ENCODE measurements at regions not wholly inside any gene's neighbourhood (a gene's known extent, or its start where the extent isn't known, plus 50 kb on each side); places are given as distances from the start of the nearest gene placed in this dataset.
A peak's percentile ranks its signal among the peaks of the same experiment; 100 is the strongest.

- Histone ChIP-seq H2BK120ac (ENCODE audit: low read depth, low read length, poor library complexity, severe bottlenecking) (no peak overlapping the region), H3K27me3 (ENCODE audit: insufficient read depth, low read length) (no peaks in the 10 kb centered on the region), H3K4me1 (ENCODE audit: insufficient read depth, low read length) (no peaks in the 10 kb centered on the region; the same call in 1 of the 2 replicates), H4K5ac (ENCODE audit: insufficient read length, low read depth, low read length) (no peak overlapping the region), H3T11ph (ENCODE audit: low read length) (no peak overlapping the region), H3K23me2 (ENCODE audit: insufficient read length, low read depth, low read length, poor library complexity, severe bottlenecking) (no peaks in the 10 kb centered on the region), H3K79me2 (ENCODE audit: insufficient read depth, low read length) (peaks cover 2% of the 10 kb centered on the region; the same call in 1 of the 2 replicates), H2BK15ac (ENCODE audit: low read depth, low read length) (no peak overlapping the region), H2BK5ac (ENCODE audit: insufficient read length, low read length) (no peak overlapping the region), H2AK5ac (ENCODE audit: insufficient read length, low read length) (no peak overlapping the region), H3K9ac (ENCODE audit: extremely low read depth, insufficient read length, low read length) (no peak overlapping the region), H3K4me2 (ENCODE audit: insufficient read depth, insufficient read length, low read length) (no peak overlapping the region), H2BK20ac (ENCODE audit: low read depth, low read length, poor library complexity, severe bottlenecking) (no peak overlapping the region), H3K79me1 (ENCODE audit: insufficient read depth, low read depth, low read length, poor library complexity, severe bottlenecking) (no peaks in the 10 kb centered on the region), H3K27ac (ENCODE audit: insufficient read length, low read depth, low read length) (no peak overlapping the region), H4K20me1 (ENCODE audit: control insufficient read depth, insufficient read depth, insufficient read length) (no peaks in the 10 kb centered on the region), H3K23ac (ENCODE audit: insufficient read length, low read depth, low read length) (no peak overlapping the region), H3K14ac (ENCODE audit: insufficient read depth, low read length) (no peak overlapping the region), H4K8ac (replicated peaks; ENCODE audit: insufficient read length, low read depth, low read length) (no peak overlapping the region), H3K56ac (ENCODE audit: insufficient read length, low read depth, low read length) (no peak overlapping the region), H4K91ac (ENCODE audit: insufficient read length, low read depth, low read length) (no peak overlapping the region), H3K4ac (ENCODE audit: low read depth, low read length) (no peak overlapping the region), H2AFZ (ENCODE audit: low read length) (no peak overlapping the region), H3K9me3 (ENCODE audit: control insufficient read depth, low read depth, low read length) (no peaks in the 10 kb centered on the region), H2BK12ac (ENCODE audit: insufficient read length, low read depth, low read length) (no peak overlapping the region), H3K18ac (ENCODE audit: insufficient read length, low read depth, low read length) (no peak overlapping the region)
- no CpG with 5 or more reads among the region's 3 CpGs for WGBS (ENCODE audit: extremely low coverage, insufficient read length, low lambda C conversion rate)
- Mint-ChIP-seq H3K4me1 (peaks cover 26 to 37% of the 10 kb centered on the region in 2 experiments), H3K36me3 (ENCODE audit: insufficient read depth in 1 of 3, low read depth in 3 of 3) (peaks cover 2 to 18% (median 8%) of the 10 kb centered on the region in 3 experiments), H3K27me3 (ENCODE audit: low read depth) (no peaks in the 10 kb centered on the region), H3K9me3 (no peaks in the 10 kb centered on the region; a peak in 1 of 5 replicates), H3K4me3 (no peak overlapping the region), H3K27ac (peak overlapping the region in 2 of 3 experiments; percentile 51 to 62; a peak in 1 of 7 replicates)
- TF ChIP-seq, protein P1, sequence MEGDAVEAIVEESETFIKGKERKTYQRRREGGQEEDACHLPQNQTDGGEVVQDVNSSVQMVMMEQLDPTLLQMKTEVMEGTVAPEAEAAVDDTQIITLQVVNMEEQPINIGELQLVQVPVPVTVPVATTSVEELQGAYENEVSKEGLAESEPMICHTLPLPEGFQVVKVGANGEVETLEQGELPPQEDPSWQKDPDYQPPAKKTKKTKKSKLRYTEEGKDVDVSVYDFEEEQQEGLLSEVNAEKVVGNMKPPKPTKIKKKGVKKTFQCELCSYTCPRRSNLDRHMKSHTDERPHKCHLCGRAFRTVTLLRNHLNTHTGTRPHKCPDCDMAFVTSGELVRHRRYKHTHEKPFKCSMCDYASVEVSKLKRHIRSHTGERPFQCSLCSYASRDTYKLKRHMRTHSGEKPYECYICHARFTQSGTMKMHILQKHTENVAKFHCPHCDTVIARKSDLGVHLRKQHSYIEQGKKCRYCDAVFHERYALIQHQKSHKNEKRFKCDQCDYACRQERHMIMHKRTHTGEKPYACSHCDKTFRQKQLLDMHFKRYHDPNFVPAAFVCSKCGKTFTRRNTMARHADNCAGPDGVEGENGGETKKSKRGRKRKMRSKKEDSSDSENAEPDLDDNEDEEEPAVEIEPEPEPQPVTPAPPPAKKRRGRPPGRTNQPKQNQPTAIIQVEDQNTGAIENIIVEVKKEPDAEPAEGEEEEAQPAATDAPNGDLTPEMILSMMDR (conservative IDR thresholded peaks at IDR 0.05) = peak; percentile 69
- no peak for DNase-seq
Observed at GRCh38 chr4:112766422-112766821, 129.5 kb downstream of the LARP7 start.

Measured in H9 (cell line).